Fibroblast of lung (primary cell): ENCODE measurements at regions not wholly inside any gene's neighbourhood (a gene's known extent, or its start where the extent isn't known, plus 50 kb on each side); places are given as distances from the start of the nearest gene placed in this dataset.

Source experiments
- EZH2 ChIP-seq: IDR thresholded peaks from 2 replicates; pipeline ENCODE4 v1.5.1; 2012; ENCODE audit warnings: low read length, control low read depth, mild to moderate bottlenecking; ENCODE audit errors: missing control alignments
- TF ChIP-seq, protein P1 (sequence below), 2 donors: IDR thresholded peaks in 1 of 2; conservative IDR thresholded peaks in 1 of 2; 1 replicate in 1 of 2; 2 replicates in 1 of 2; pipeline ENCODE4 v1.5.1; 2011 to 2012; ENCODE audit warnings: low read length in 2 of 2, control low read depth in 1 of 2, inconsistent platforms in 1 of 2, low read depth in 1 of 2, mild to moderate bottlenecking in 1 of 2

- no peak for TF ChIP-seq EZH2
- TF ChIP-seq, protein P1, sequence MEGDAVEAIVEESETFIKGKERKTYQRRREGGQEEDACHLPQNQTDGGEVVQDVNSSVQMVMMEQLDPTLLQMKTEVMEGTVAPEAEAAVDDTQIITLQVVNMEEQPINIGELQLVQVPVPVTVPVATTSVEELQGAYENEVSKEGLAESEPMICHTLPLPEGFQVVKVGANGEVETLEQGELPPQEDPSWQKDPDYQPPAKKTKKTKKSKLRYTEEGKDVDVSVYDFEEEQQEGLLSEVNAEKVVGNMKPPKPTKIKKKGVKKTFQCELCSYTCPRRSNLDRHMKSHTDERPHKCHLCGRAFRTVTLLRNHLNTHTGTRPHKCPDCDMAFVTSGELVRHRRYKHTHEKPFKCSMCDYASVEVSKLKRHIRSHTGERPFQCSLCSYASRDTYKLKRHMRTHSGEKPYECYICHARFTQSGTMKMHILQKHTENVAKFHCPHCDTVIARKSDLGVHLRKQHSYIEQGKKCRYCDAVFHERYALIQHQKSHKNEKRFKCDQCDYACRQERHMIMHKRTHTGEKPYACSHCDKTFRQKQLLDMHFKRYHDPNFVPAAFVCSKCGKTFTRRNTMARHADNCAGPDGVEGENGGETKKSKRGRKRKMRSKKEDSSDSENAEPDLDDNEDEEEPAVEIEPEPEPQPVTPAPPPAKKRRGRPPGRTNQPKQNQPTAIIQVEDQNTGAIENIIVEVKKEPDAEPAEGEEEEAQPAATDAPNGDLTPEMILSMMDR (conservative IDR thresholded peaks at IDR 0.05 in 1 of 2, IDR thresholded peaks at IDR 0.05 in 1 of 2; ENCODE audit: low read depth in 1 of 2, low read length in 2 of 2), result no peak
Measured at GRCh38 chr1:96967311-96967710, 245.7 kb downstream of the PTBP2 start.
